Ishikawa (cell line): ENCODE measurements at regions not wholly inside any gene's neighbourhood (a gene's known extent, or its start where the extent isn't known, plus 50 kb on each side); places are given as distances from the start of the nearest gene placed in this dataset.

Experiments
- CREB1 ChIP-seq: IDR thresholded peaks from 2 replicates; pipeline ENCODE4 v1.6.1; 2012; ENCODE audit warnings: low read depth
- EGR1 ChIP-seq: IDR thresholded peaks from 2 replicates; pipeline ENCODE4 v1.6.1; 2012
- EP300 ChIP-seq: IDR thresholded peaks from 2 replicates; pipeline ENCODE4 v1.6.1; 2012; ENCODE audit warnings: borderline replicate concordance
- FOXM1 ChIP-seq: IDR thresholded peaks from 2 replicates; pipeline ENCODE4 v1.6.1; 2012; ENCODE audit warnings: low read depth, borderline replicate concordance
- MAX ChIP-seq: IDR thresholded peaks from 2 replicates; pipeline ENCODE4 v1.6.1; 2012
- NFIC ChIP-seq: IDR thresholded peaks from 2 replicates; pipeline ENCODE4 v1.6.1; 2012
- RAD21 ChIP-seq: IDR thresholded peaks from 2 replicates; pipeline ENCODE4 v1.6.1; 2012; ENCODE audit warnings: low read depth
- REST ChIP-seq: IDR thresholded peaks from 2 replicates; pipeline ENCODE4 v1.6.1; 2012; ENCODE audit warnings: low read depth, mild to moderate bottlenecking
- TAF1 ChIP-seq: IDR thresholded peaks from 2 replicates; pipeline ENCODE4 v1.6.1; 2012; ENCODE audit warnings: low read depth, mild to moderate bottlenecking
- YY1 ChIP-seq: IDR thresholded peaks from 2 replicates; pipeline ENCODE4 v1.6.1; 2012; ENCODE audit warnings: low read depth
- ZBTB7A ChIP-seq: IDR thresholded peaks from 2 replicates; pipeline ENCODE4 v1.6.1; 2012; ENCODE audit warnings: low read depth

- TF ChIP-seq YY1 (no peak), REST (no peak), MAX (no peak), TAF1 (no peak), EP300 (no peak), CREB1 (no peak), NFIC (no peak), RAD21 (no peak), EGR1 (no peak), ZBTB7A (no peak), FOXM1 (no peak)
These were observed 60.6 kb upstream of the TRPC7 start for GRCh38 chr5:136425921-136426320.
